HEK293 (cell line): ENCODE measurements at regions not wholly inside any gene's neighbourhood (a gene's known extent, or its start where the extent isn't known, plus 50 kb on each side); places are given as distances from the start of the nearest gene placed in this dataset.

Source experiments
- CTCF ChIA-PET: fragments of 350-600 bp; formaldehyde crosslinking; extraction: SDS; loops from one replicate; lab custom pipeline; 2021; ENCODE audit warnings: antibody characterized with exemption; lab: Yijun Ruan, JAX
- POLR2A ChIA-PET: fragments of 300-600 bp; formaldehyde crosslinking; extraction: SDS; loops from one replicate; lab custom pipeline; 2020; ENCODE audit warnings: antibody characterized with exemption, inconsistent platforms; lab: Yijun Ruan, JAX
- H3K27ac ChIP-seq: fragments of 200-500 bp; sonication (Bioruptor generic); 2 replicates; pipeline ENCODE4 v1.5.1; 2014; ENCODE audit warnings: low read depth, low read length, control low read depth, inconsistent platforms; ENCODE audit errors: extremely low read depth
- H3K36me3 ChIP-seq, 2 experiments: fragments of 200-500 bp in 1 of 2; sonication (Bioruptor generic) in 1 of 2; 1 replicate in 1 of 2; 2 replicates in 1 of 2; pipeline ENCODE4 v1.5.1; 2014 to 2017; ENCODE audit warnings: inconsistent platforms in 2 of 2, low read length in 2 of 2; ENCODE audit not compliant: control insufficient read depth in 2 of 2, insufficient read depth in 1 of 2
- H3K4me1 ChIP-seq: fragments of 200-500 bp; sonication (Bioruptor generic); 2 replicates; pipeline ENCODE4 v1.5.1; 2014; ENCODE audit warnings: mild to moderate bottlenecking, low read length, inconsistent platforms; ENCODE audit not compliant: control insufficient read depth, insufficient read depth
- H3K4me3 ChIP-seq: 2 replicates; pipeline ENCODE4 v1.5.1; 2011; ENCODE audit warnings: low read depth, mild to moderate bottlenecking, control low read depth, low read length, moderate library complexity
- H3K9me3 ChIP-seq: fragments of 200-500 bp; sonication (Bioruptor generic); 2 replicates; pipeline ENCODE4 v1.5.1; 2014; ENCODE audit warnings: low read depth, low read length, inconsistent platforms; ENCODE audit not compliant: control insufficient read depth, insufficient read depth
- EGR2 ChIP-seq: fragments of 450-650 bp; formaldehyde crosslinking; IDR thresholded peaks from 2 replicates; pipeline ENCODE4 v1.5.1; 2016; ENCODE audit warnings: low read depth, missing biosample characterization, missing genetic modification characterization
- ELK4 ChIP-seq: IDR thresholded peaks from 2 replicates; pipeline ENCODE4 v1.6.1; 2011; ENCODE audit warnings: mild to moderate bottlenecking, low read depth, low read length, borderline replicate concordance
- FEZF1 ChIP-seq: fragments of 450-650 bp; formaldehyde crosslinking; IDR thresholded peaks from 2 replicates; pipeline ENCODE4 v1.5.1; 2016; ENCODE audit warnings: missing biosample characterization, missing genetic modification characterization
- KLF17 ChIP-seq: fragments of 450-650 bp; formaldehyde crosslinking; IDR thresholded peaks from 2 replicates; pipeline ENCODE4 v1.5.1; 2016; ENCODE audit warnings: missing biosample characterization, missing genetic modification characterization
- MEIS1 ChIP-seq: sonication (generic); formaldehyde crosslinking; IDR thresholded peaks from 2 replicates; pipeline ENCODE4 v1.8.1; 2022; ENCODE audit warnings: missing genetic modification reagents, mild to moderate bottlenecking, borderline replicate concordance
- PATZ1 ChIP-seq: fragments of 450-650 bp; formaldehyde crosslinking; IDR thresholded peaks from 2 replicates; pipeline ENCODE4 v1.5.1; 2016; ENCODE audit warnings: missing biosample characterization, missing genetic modification characterization
- REPIN1 ChIP-seq: fragments of 450-650 bp; formaldehyde crosslinking; IDR thresholded peaks from 2 replicates; pipeline ENCODE4 v1.5.1; 2017; ENCODE audit warnings: missing biosample characterization, missing genetic modification characterization, low read depth
- SCRT1 ChIP-seq: fragments of 450-650 bp; formaldehyde crosslinking; IDR thresholded peaks from 2 replicates; pipeline ENCODE4 v1.5.1; 2016; ENCODE audit warnings: missing biosample characterization, missing genetic modification characterization, borderline replicate concordance
- SETDB1 ChIP-seq: IDR thresholded peaks from one replicate; pipeline ENCODE4 v1.6.1; 2017; ENCODE audit warnings: mild to moderate bottlenecking, low read length, moderate library complexity, mixed read lengths; ENCODE audit not compliant: insufficient read length
- SP2 ChIP-seq: fragments of 450-650 bp; formaldehyde crosslinking; IDR thresholded peaks from 2 replicates; pipeline ENCODE4 v1.5.1; 2016; ENCODE audit warnings: missing biosample characterization, missing genetic modification characterization
- ZBTB44 ChIP-seq: fragments of 450-650 bp; IDR thresholded peaks from 2 replicates; pipeline ENCODE4 v1.5.1; 2018; ENCODE audit warnings: missing biosample characterization, mild to moderate bottlenecking, missing genetic modification characterization
- ZBTB8A ChIP-seq: fragments of 450-650 bp; formaldehyde crosslinking; IDR thresholded peaks from 2 replicates; pipeline ENCODE4 v1.5.1; 2016; ENCODE audit warnings: missing biosample characterization, missing genetic modification characterization
- ZFHX2 ChIP-seq: fragments of 450-650 bp; formaldehyde crosslinking; conservative IDR thresholded peaks from 2 replicates; pipeline ENCODE4 v1.5.1; 2016; ENCODE audit warnings: missing biosample characterization, missing genetic modification characterization
- ZNF19 ChIP-seq: fragments of 450-650 bp; formaldehyde crosslinking; IDR thresholded peaks from 2 replicates; pipeline ENCODE4; 2016; ENCODE audit warnings: missing biosample characterization, missing genetic modification characterization, low read depth
- ZNF223 ChIP-seq: fragments of 450-650 bp; formaldehyde crosslinking; IDR thresholded peaks from 2 replicates; pipeline ENCODE4 v1.5.1; 2016; ENCODE audit warnings: missing biosample characterization, missing genetic modification characterization
- ZNF292 ChIP-seq: fragments of 450-650 bp; formaldehyde crosslinking; IDR thresholded peaks from 2 replicates; pipeline ENCODE4 v1.5.1; 2016; ENCODE audit warnings: low read depth, missing biosample characterization, missing genetic modification characterization, borderline replicate concordance
- ZNF324 ChIP-seq: fragments of 450-650 bp; formaldehyde crosslinking; IDR thresholded peaks from 2 replicates; pipeline ENCODE4 v1.5.1; 2016; ENCODE audit warnings: missing biosample characterization, missing genetic modification characterization
- ZNF335 ChIP-seq: fragments of 450-650 bp; formaldehyde crosslinking; conservative IDR thresholded peaks from 2 replicates; pipeline ENCODE4 v1.5.1; 2016; ENCODE audit warnings: missing biosample characterization, missing genetic modification characterization
- ZNF350 ChIP-seq: fragments of 450-650 bp; formaldehyde crosslinking; IDR thresholded peaks from 2 replicates; pipeline ENCODE4 v1.5.0; 2017; ENCODE audit warnings: missing biosample characterization, mild to moderate bottlenecking, missing genetic modification characterization
- ZNF449 ChIP-seq: fragments of 450-650 bp; formaldehyde crosslinking; IDR thresholded peaks from 2 replicates; pipeline ENCODE4 v1.5.1; 2017; ENCODE audit warnings: missing biosample characterization, mild to moderate bottlenecking, missing genetic modification characterization, moderate library complexity
- ZNF610 ChIP-seq: fragments of 450-650 bp; formaldehyde crosslinking; IDR thresholded peaks from 2 replicates; pipeline ENCODE4 v1.5.1; 2016; ENCODE audit warnings: missing biosample characterization, missing genetic modification characterization, borderline replicate concordance
- ZNF626 ChIP-seq: fragments of 450-650 bp; sonication (Bioruptor Pico); formaldehyde crosslinking; IDR thresholded peaks from 2 replicates; pipeline ENCODE4 v1.5.1; 2018; ENCODE audit warnings: missing biosample characterization, missing genetic modification characterization, inconsistent platforms
- ZNF629 ChIP-seq: fragments of 450-650 bp; formaldehyde crosslinking; IDR thresholded peaks from 2 replicates; pipeline ENCODE4 v1.5.1; 2017; ENCODE audit warnings: missing biosample characterization, missing genetic modification characterization
- ZNF785 ChIP-seq: fragments of 450-650 bp; formaldehyde crosslinking; IDR thresholded peaks from 2 replicates; pipeline ENCODE4 v1.5.1; 2016; ENCODE audit warnings: missing biosample characterization, missing genetic modification characterization
- ZSCAN16 ChIP-seq: fragments of 450-650 bp; formaldehyde crosslinking; IDR thresholded peaks from 2 replicates; pipeline ENCODE4 v1.5.1; 2016; ENCODE audit warnings: missing biosample characterization, missing genetic modification characterization
- ZSCAN30 ChIP-seq: fragments of 450-650 bp; IDR thresholded peaks from 2 replicates; pipeline ENCODE4 v1.5.1; 2018; ENCODE audit warnings: missing biosample characterization, mild to moderate bottlenecking, missing genetic modification characterization, moderate library complexity
- ZSCAN4 ChIP-seq: fragments of 450-650 bp; formaldehyde crosslinking; IDR thresholded peaks from 2 replicates; pipeline ENCODE4 v1.5.1; 2017; ENCODE audit warnings: missing biosample characterization, missing genetic modification characterization

- H3K9me3 ChIP-seq: no peaks in the 10 kb centered on the region
- H3K27ac ChIP-seq: no peak overlapping the region
- POLR2A ChIA-PET: no interaction called here
- no peaks in the 10 kb centered on the region for H3K36me3 ChIP-seq
- no peaks in the 10 kb centered on the region for H3K4me1 ChIP-seq
- H3K4me3 ChIP-seq: no peak overlapping the region
- CTCF ChIA-PET: interaction anchor here (0.8 kb wide), 1 partner anchor 33 kb away, joined by 3 read pairs; no protein-coding TSS in a partner anchor
- no peak for TF ChIP-seq ZBTB8A (tag by site-specific recombination)
- no peak for TF ChIP-seq SCRT1 (tag by site-specific recombination)
- TF ChIP-seq ELK4: no peak
- TF ChIP-seq EGR2: no peak
- TF ChIP-seq SP2 (tag by site-specific recombination): no peak
- TF ChIP-seq ZNF292 (tag by site-specific recombination): no peak
- TF ChIP-seq ZNF335 (tag by site-specific recombination): no peak
Observed at GRCh38 chr6:113211170-113211569, 646.0 kb upstream of the MARCKS start.

- CTCF ChIA-PET: interaction anchor here (1.4 kb wide), 1 partner anchor 639 kb away, joined by 4 read pairs; no protein-coding TSS in a partner anchor
- Histone ChIP-seq H3K4me3 (no peak overlapping the region), H3K36me3 (no peaks in the 10 kb centered on the region), H3K4me1 (no peaks in the 10 kb centered on the region), H3K9me3 (no peaks in the 10 kb centered on the region), H3K27ac (no peak overlapping the region)
- POLR2A ChIA-PET: no interaction called here
- TF ChIP-seq ZNF223 (tag by site-specific recombination): no peak
- no peak for TF ChIP-seq ZSCAN16 (tag by site-specific recombination)
- TF ChIP-seq ZNF324: no peak
- no peak for TF ChIP-seq ZSCAN4
- TF ChIP-seq ZNF19: no peak
- no peak for TF ChIP-seq FEZF1 (tag by site-specific recombination)
- no peak for TF ChIP-seq KLF17
- no peak for TF ChIP-seq SETDB1
- TF ChIP-seq ZNF626 (tag by site-specific recombination): no peak
- TF ChIP-seq ZNF785 (tag by site-specific recombination): no peak
- no peak for TF ChIP-seq ZNF350
- TF ChIP-seq ZNF610: no peak
- no peak for TF ChIP-seq ZNF629 (tag by site-specific recombination)
- TF ChIP-seq ZNF449 (tag by site-specific recombination): no peak
- no peak for TF ChIP-seq PATZ1 (tag by site-specific recombination)
- no peak for TF ChIP-seq MEIS1
- no peak for TF ChIP-seq REPIN1 (tag by site-specific recombination)
- no peak for TF ChIP-seq ZBTB44
- no peak for TF ChIP-seq ZFHX2 (tag by site-specific recombination)
- no peak for TF ChIP-seq ZSCAN30 (tag by site-specific recombination)
Observed at GRCh38 chr6:113219783-113220182, 637.4 kb upstream of the MARCKS start.
